ENCODE measurements at regions not wholly inside any gene's neighbourhood (a gene's known extent, or its start where the extent isn't known, plus 50 kb on each side); places are given as distances from the start of the nearest gene placed in this dataset.

GRCh38 chr3:99393961-99394360, 244.4 kb upstream of the COL8A1 start:
- TF ChIP-seq TSHZ2 (CRISPR knock-in tag; IDR thresholded peaks at IDR 0.05) = no peak
- no peak for TF ChIP-seq ZC3H10 (CRISPR knock-in tag; IDR thresholded peaks at IDR 0.05)
- TF ChIP-seq TCF4 (CRISPR knock-in tag; IDR thresholded peaks at IDR 0.05; ENCODE audit: borderline replicate concordance) = no peak
- no peak for TF ChIP-seq ARNTL (CRISPR knock-in tag; IDR thresholded peaks at IDR 0.05; ENCODE audit: borderline replicate concordance, low read depth)
- no peak for TF ChIP-seq ZFP3 (CRISPR knock-in tag; IDR thresholded peaks at IDR 0.05)
- no peak for TF ChIP-seq ZNF70 (CRISPR knock-in tag; IDR thresholded peaks at IDR 0.05)
- TF ChIP-seq, protein P1, sequence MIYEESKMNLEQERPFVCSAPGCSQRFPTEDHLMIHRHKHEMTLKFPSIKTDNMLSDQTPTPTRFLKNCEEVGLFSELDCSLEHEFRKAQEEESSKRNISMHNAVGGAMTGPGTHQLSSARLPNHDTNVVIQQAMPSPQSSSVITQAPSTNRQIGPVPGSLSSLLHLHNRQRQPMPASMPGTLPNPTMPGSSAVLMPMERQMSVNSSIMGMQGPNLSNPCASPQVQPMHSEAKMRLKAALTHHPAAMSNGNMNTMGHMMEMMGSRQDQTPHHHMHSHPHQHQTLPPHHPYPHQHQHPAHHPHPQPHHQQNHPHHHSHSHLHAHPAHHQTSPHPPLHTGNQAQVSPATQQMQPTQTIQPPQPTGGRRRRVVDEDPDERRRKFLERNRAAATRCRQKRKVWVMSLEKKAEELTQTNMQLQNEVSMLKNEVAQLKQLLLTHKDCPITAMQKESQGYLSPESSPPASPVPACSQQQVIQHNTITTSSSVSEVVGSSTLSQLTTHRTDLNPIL (CRISPR knock-in tag; IDR thresholded peaks at IDR 0.05; ENCODE audit: low read depth) = no peak
- no peak for TF ChIP-seq ZFP30 (CRISPR knock-in tag; IDR thresholded peaks at IDR 0.05)
- TF ChIP-seq ESRRG (CRISPR knock-in tag; IDR thresholded peaks at IDR 0.05) = no peak
- TF ChIP-seq SNAI2 (CRISPR knock-in tag; IDR thresholded peaks at IDR 0.05) = no peak
- no peak for TF ChIP-seq PPARA (CRISPR knock-in tag; IDR thresholded peaks at IDR 0.05; ENCODE audit: borderline replicate concordance)
- no peak for TF ChIP-seq RARB (CRISPR knock-in tag; IDR thresholded peaks at IDR 0.05)
- TF ChIP-seq TOX (CRISPR knock-in tag; IDR thresholded peaks at IDR 0.05; ENCODE audit: borderline replicate concordance) = no peak
- no peak for TF ChIP-seq ZNF565 (CRISPR knock-in tag; conservative IDR thresholded peaks at IDR 0.05; ENCODE audit: low read depth)
- TF ChIP-seq, protein P2, sequence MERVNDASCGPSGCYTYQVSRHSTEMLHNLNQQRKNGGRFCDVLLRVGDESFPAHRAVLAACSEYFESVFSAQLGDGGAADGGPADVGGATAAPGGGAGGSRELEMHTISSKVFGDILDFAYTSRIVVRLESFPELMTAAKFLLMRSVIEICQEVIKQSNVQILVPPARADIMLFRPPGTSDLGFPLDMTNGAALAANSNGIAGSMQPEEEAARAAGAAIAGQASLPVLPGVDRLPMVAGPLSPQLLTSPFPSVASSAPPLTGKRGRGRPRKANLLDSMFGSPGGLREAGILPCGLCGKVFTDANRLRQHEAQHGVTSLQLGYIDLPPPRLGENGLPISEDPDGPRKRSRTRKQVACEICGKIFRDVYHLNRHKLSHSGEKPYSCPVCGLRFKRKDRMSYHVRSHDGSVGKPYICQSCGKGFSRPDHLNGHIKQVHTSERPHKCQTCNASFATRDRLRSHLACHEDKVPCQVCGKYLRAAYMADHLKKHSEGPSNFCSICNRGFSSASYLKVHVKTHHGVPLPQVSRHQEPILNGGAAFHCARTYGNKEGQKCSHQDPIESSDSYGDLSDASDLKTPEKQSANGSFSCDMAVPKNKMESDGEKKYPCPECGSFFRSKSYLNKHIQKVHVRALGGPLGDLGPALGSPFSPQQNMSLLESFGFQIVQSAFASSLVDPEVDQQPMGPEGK (CRISPR knock-in tag; IDR thresholded peaks at IDR 0.05; ENCODE audit: borderline replicate concordance) = no peak
- TF ChIP-seq, protein P3, sequence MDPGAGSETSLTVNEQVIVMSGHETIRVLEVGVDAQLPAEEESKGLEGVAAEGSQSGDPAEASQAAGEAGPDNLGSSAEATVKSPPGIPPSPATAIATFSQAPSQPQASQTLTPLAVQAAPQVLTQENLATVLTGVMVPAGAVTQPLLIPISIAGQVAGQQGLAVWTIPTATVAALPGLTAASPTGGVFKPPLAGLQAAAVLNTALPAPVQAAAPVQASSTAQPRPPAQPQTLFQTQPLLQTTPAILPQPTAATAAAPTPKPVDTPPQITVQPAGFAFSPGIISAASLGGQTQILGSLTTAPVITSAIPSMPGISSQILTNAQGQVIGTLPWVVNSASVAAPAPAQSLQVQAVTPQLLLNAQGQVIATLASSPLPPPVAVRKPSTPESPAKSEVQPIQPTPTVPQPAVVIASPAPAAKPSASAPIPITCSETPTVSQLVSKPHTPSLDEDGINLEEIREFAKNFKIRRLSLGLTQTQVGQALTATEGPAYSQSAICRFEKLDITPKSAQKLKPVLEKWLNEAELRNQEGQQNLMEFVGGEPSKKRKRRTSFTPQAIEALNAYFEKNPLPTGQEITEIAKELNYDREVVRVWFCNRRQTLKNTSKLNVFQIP (CRISPR knock-in tag; IDR thresholded peaks at IDR 0.05; ENCODE audit: borderline replicate concordance, low read depth) = no peak
- TF ChIP-seq, protein P4, sequence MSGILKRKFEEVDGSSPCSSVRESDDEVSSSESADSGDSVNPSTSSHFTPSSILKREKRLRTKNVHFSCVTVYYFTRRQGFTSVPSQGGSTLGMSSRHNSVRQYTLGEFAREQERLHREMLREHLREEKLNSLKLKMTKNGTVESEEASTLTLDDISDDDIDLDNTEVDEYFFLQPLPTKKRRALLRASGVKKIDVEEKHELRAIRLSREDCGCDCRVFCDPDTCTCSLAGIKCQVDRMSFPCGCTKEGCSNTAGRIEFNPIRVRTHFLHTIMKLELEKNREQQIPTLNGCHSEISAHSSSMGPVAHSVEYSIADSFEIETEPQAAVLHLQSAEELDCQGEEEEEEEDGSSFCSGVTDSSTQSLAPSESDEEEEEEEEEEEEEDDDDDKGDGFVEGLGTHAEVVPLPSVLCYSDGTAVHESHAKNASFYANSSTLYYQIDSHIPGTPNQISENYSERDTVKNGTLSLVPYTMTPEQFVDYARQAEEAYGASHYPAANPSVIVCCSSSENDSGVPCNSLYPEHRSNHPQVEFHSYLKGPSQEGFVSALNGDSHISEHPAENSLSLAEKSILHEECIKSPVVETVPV (CRISPR knock-in tag; IDR thresholded peaks at IDR 0.05) = no peak
- ATAC-seq = no peak

DNA sequence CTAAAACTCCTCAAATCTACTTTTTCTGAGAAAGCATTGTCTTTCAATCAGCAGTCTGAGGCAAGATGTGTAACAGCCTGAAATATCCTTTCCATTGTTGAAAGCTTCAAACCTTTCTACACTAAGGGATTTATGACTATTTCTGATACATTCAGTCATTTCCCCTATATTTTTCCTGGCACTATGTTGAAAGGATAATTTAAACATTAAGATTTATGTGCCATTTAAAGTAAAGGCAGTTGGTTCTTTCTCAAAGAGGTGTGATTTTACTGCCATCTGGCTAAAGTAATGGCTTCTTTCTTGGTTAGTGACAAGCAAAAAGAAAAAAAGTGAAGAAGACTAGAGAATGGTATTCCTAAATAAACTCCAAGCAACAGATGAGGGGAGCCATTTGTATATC, 249.6 kb upstream of the COL8A1 start:
- no peak for ATAC-seq
- TF ChIP-seq ZFP30 (CRISPR knock-in tag; IDR thresholded peaks at IDR 0.05) (no peak), ESRRG (CRISPR knock-in tag; IDR thresholded peaks at IDR 0.05) (no peak), ZNF8 (CRISPR knock-in tag; IDR thresholded peaks at IDR 0.05) (no peak), ISL1 (CRISPR knock-in tag; IDR thresholded peaks at IDR 0.05) (no peak), SNAI2 (CRISPR knock-in tag; IDR thresholded peaks at IDR 0.05) (no peak), TCF4 (CRISPR knock-in tag; IDR thresholded peaks at IDR 0.05; ENCODE audit: borderline replicate concordance) (no peak), ZC3H10 (CRISPR knock-in tag; IDR thresholded peaks at IDR 0.05) (no peak), ZNF70 (CRISPR knock-in tag; IDR thresholded peaks at IDR 0.05) (no peak), PPARA (CRISPR knock-in tag; IDR thresholded peaks at IDR 0.05; ENCODE audit: borderline replicate concordance) (no peak), ZFP3 (CRISPR knock-in tag; IDR thresholded peaks at IDR 0.05) (no peak), GLIS3 (CRISPR knock-in tag; IDR thresholded peaks at IDR 0.05) (no peak), TSHZ2 (CRISPR knock-in tag; IDR thresholded peaks at IDR 0.05) (no peak), ARNTL (CRISPR knock-in tag; IDR thresholded peaks at IDR 0.05; ENCODE audit: borderline replicate concordance, low read depth) (no peak)
- TF ChIP-seq, protein P3 (CRISPR knock-in tag; IDR thresholded peaks at IDR 0.05; ENCODE audit: borderline replicate concordance, low read depth) = no peak
- TF ChIP-seq, protein P1 (CRISPR knock-in tag; IDR thresholded peaks at IDR 0.05; ENCODE audit: low read depth) = no peak

All from SK-N-SH treated with all-trans-retinoic acid at 6 μM for 48 hours (cell line).